T-helper 2 cell treated with Interferon-gamma antibody and Interleukin-4, amounts not matched to agents 100 ng/mL and 5 ng/mL, for 36 hours (primary cell): ENCODE measurements at regions not wholly inside any gene's neighbourhood (a gene's known extent, or its start where the extent isn't known, plus 50 kb on each side); places are given as distances from the start of the nearest gene placed in this dataset.

Experiments
- intact Hi-C: fragments of 100-400 bp; cut with micrococcal nuclease; formaldehyde crosslinking; loops from one replicate; pipeline ENCODE4 v1.15.1; 2023

DNA sequence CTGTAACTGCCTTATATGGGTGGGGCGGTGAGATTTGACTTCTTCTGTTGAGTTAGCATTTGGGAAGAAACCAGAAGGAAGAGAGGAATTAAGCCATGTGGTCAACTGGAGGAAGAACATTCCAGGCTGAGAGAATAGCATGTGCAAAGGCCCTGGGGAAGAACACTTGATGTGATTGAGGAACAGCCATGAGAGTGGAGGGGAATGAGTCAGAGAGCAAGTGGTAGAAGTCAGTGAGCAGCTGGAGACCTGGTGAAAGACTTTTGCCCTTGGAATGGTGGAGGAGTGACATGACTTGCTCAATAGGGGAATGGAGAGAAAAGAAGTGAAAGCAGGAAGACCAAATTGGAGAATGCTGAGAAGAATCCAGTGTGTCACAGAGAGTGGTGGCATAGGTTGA is 327.8 kb upstream of the HAND2 start:
- intact Hi-C loops, result no loop called here

DNA sequence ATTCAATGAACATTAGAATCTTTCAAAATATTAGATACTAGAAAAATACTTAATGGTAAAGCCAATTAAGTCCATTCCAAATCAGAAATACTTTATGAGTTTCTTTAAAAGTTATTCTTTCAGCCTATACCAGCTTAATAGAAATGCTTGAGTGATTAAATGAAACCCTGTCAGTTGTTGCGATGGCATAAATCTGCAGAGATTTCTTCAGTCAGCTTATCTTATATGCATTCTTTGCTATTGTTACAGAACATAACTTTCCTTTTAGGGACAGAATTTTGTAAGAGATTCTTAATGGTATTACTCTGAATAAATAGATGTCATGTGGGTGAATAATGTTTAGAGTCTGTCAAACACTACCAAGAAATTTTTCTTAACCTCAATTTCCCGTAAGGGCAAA is 325.0 kb upstream of the HAND2 start:
- intact Hi-C loops, result no loop called here

DNA sequence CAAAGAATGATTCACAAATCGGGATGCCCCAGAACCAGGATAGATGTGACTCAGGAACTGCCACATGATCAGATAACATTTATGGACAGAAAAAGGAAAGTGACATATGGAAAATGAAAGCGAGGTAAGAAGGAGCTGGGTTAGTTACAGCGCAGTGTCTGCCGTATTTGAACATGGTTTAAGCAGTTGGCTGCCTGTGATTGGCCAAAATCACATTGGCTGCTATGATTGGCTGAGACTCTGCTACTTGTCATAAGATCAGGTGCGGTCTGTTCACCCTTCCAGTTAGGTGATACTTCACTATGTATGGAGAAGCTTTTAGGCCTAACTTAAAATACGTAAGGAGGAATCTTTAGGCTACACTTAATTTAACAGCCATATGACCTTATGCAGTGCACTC is 322.7 kb upstream of the HAND2 start:
- intact Hi-C loops, result no loop called here

DNA sequence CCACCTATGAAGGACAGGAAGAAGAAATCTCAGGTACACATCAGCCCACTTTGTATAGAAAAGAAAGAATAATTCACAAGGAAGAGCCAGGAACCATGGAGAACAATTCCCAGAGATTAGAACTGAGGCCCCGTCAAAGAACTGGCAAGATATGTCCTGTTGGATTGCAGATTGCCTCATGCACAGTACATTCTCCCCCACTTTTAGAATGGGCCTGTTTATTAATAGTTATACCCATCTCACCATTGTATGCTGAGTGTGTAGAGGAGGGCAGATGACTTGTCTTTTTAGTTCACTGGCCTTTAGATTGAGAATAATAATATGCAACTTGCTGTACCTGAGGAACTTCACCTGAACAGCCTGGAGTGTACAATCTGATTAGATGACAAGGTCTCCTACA is 315.6 kb upstream of the HAND2 start:
- intact Hi-C loops, result no loop called here

DNA sequence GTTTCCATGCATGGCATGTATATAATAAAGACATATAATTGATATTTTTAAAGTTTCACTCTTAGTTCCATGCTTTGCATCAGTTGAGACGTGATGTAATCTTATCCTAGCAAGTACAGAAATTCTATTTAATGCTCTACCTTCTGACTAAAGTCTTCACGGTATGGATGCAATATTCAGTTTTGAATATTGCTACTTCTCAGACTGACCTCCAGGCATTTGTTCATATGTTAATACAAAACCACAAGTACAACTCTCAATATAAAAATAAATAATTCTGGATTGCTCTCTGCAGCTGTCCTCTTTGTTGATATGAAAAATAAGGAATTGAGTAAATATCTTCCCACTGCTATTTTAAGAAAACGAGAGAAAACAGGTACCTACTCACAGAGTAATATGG is 309.8 kb upstream of the HAND2 start:
- intact Hi-C loops, result no loop called here

DNA sequence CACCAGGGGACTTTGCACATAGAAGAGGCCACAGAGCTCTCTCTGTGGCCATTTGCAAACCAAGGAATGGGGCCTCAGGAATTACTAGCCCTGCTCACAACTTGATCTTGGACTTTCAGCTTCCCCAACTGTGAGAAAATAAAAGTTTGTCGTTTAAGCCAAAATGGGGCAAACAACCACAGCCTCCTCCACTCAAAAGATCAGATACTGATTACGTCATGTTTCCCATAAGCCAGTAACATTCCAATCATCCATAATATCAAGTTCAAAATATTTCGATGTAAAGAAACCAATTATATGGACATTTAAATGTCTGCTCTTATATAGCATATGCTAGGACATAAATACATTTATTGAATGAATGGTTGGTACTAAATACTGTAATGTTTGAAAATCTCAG is 307.5 kb upstream of the HAND2 start:
- intact Hi-C loops, result no loop called here

DNA sequence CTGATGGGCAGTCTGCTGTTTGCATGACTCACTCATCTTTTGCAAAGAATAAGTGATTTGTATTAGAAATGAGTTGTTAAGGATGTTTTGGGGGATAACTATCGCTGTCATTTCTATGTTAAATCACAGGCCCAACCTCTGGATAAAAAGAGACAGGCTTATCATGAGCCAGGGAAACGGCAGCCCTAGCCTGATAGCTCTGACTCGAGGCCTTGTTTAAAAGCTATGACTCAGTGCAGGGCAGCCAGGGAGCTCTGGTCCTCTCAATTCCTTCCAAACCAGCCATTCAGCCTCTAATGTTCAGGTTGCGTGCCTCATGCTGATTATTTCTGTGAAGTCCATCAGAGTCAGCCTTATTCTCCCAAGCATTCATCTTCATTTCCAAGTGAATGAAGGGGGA is 305.9 kb upstream of the HAND2 start:
- intact Hi-C loops, result no loop called here

DNA sequence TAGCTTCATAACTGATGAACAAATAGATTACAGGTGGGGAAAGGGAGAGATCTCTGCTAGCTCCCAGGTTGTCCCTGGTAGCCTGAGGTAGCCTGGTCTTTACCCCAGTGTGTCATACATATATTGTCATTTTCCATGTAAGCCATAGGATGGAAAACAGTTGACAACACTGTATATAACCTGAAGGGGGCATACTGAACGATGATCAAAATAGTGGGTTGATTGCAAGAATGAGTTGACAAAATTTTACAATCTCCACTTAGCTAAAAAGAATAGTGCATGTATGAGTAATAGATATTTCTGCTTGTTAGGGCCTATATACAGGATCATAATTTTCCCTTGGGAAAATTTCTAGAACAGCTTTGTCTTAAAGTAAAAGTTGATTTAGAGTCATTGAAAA is 304.1 kb upstream of the HAND2 start:
- intact Hi-C loops, result no loop called here

DNA sequence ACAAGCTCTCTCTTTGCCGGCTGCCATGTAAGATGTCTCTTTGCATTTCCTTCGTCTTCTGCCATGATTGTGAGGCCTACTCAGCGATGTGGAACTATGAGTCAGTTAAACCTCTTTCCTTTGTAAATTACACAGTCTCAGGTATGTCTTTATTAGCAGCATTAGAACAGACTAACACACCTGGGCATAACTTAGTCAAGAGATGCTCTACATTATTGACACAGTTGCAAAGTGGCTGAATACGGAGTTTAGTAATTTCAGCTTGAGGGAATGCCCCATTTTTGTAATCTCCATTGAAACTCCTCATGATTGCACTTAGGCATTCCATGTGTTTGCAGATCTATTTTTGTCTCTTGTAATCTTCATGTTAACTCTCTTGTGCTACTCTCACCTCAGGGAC is 299.5 kb upstream of the HAND2 start:
- intact Hi-C loops, result no loop called here

DNA sequence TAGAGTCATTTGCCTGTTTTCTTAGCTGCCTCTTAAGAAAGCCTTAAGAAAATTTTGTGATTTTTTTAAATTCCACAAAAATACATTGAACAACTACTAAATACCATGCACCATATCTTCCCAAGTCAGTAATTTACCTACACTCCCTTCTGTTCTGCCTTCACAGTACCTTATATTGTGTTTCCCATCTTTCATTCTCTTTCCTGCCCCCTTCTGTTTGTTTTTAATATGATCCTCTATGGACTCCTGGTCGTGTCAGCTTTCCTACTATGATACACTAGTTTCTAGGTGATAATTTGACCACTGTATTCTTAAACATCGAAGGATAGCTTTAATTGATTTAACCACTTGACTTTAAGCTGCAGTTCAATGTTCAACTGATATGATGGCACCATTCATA is 297.7 kb upstream of the HAND2 start:
- intact Hi-C loops, result no loop called here

DNA sequence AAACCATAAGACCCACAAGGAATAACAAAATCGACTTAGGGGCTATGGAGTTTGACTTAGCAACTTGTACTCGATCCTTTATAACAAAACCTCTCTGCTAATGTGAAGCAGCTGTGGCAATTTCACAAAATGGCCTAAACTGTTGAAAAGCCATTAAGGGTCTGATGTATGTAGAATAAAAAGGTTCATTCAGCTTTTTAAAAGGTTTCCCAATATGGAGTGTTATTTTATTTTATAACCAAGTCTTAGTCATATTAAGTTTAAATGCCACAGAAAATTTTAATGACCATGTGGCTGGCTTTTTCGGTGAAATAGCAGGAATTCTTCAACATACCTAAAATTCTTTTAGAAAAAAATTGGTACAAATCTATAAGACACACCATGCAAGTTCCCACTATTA is 291.8 kb upstream of the HAND2 start:
- intact Hi-C loops, result no loop called here

DNA sequence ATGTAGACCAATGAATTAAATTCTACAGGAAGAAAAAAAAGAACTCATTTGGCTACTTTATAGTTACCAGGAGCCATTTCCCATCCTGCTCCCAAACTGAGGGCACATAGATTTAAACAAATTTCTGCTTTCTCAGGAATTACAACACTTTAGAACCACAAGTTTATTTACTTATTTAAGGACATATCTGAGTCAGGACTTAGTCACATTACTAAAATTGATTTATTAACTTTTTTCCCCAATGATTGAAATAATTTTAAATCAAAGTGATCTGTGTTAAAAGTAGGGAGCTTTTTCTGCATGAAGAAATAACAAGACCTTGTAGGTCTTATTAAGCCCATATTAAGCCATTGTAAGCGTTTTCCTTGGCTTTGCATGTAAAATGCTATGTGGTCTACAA is 291.0 kb upstream of the HAND2 start:
- intact Hi-C loops, result no loop called here

DNA sequence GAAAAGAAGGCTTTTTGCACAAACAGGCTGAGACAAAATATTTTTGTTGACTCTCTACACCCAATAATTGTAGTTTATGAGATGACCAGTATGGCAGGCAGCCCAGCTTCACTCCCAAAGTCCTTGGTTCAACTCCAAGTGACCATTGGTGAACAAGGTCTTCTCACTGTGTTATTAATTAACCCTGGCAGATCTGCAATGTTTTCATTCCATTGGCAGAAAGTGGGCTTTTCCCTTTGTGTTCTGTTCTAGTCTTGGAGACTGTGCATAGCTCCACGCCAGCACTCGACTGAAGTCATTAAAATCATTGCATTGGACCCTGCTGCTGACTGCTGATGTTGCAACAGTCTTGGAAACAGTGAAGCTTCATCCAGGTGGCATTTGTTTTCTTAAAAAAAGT is 277.3 kb upstream of the HAND2 start:
- intact Hi-C loops, result no loop called here

DNA sequence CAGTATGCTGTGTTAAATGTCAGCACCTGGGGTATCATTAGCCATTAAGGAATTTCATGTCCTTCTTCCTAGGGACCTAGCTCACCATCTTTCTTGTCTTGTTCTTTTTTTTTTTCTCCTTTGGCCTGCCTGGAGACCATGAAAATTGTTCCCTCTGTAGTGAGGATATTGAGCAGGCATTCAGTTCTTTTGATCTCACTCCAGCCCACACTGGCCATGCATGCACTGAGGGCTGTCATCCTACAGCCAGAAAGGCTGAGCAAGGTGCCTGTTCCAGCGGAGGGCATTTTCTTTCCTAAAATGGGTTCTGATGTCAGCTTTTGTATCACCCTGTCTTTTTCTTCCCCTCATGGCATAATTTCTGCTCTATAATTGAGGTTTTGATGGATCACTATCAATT is 275.9 kb upstream of the HAND2 start:
- intact Hi-C loops, result no loop called here

DNA sequence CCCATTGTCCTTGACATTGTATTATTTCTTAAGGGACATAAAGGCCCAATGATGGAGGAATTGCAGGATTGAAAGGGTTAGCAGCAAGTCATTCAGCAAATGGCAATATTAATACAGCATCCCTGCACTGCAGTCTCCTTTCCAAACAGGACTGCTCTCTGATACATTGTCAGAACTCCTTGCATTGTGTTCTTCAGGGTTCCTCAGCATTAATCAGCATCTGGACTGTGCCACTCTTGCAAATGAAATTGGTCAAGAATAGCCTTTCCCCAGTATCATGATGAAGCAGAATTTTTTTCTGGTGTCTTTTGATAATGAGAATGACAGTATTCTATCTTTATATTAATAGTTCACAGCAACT is 272.6 kb upstream of the HAND2 start:
- intact Hi-C loops, result no loop called here

DNA sequence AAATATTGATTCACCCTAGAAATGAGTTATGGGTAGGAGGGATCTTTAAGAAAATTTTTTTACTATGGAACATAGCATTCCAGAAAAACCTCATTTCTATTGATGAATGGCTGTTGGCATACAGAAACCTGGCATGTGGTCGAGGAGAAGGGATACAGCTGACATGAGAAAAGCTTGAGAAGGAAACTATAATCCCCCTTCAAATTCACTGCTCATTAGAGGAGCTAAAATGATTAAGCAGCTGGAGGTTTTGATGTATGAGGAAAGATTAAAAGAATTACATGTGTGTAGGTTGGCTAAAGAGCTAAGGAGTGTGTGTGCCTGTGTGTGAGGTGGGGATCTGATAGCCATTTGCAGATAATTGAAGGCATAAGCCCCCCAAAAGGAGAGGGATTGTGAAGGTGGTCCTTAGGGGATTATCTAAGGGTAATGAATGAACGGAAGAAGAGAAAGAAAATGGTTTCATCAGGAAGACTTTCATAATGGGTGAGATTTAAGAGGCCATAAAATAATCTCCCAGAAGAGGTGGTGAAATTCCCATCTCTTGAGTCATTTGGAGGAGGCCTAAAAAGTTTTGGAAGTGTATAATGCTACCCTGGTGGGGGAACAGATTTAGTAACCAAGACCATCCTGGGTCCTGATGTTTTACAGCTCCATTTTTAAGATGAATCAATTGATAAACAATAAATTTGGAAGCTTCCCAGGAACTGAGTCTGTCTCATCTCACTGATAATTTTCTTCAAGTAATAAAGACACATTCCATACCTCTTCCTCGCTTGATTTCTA is 272.0 kb upstream of the HAND2 start:
- intact Hi-C loops, result no loop called here

DNA sequence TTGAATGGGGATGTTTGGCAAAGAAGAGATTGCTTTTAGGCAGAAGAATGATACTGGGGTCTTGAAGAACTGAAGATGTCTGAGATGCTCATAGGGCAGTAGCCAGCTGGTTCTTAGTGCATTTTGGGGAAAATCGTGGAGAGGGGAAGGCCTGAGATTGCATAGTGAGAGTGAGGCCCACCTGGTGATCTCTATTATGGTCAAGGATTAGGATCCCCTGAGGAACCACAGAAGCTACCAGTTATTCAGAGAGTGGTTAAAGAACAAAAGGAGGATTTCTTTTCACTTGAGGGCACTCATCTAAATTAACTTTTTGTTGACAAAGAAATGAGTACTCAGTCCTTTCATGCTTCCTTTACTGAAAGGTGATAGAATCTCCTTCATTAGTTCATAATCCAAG is 271.3 kb upstream of the HAND2 start:
- intact Hi-C loops, result no loop called here

DNA sequence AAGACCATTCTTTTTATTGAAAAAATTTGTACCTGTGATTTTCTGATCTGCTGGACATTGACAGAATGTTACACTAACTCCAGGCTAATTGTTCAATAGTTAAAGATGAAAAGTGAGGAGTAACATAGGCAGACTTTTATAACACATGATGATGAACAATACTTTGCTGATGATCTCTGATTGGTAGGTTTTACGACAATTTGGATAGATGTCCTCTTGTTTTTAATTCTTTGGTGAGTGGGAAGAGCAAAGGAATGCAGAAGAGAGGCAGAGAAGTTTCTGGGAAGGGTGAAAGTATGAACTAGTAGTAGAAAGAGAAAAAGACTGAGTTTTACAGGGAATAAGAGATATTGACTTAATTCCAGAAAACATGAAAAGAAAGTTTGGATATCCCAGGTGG is 267.3 kb upstream of the HAND2 start:
- intact Hi-C loops, result no loop called here

DNA sequence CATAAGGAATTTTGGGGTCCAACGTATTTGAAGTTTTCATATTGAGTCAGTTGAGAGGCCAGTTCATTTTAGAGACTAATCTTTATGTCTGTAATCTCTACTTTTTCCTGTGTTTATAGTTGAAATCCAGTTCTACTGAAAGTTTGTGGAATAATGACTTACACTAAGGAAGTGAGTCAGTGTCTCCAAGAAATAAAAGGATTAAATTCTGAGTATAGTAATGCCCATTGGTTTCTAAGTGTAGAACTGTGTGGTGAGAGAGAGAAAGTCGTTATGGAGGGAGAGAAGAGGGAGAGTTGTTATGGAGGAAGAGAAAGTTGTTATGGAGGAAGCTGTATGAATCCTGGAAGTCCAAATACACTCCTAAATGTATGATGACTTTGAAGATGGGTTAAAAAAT is 264.6 kb upstream of the HAND2 start:
- intact Hi-C loops, result no loop called here

DNA sequence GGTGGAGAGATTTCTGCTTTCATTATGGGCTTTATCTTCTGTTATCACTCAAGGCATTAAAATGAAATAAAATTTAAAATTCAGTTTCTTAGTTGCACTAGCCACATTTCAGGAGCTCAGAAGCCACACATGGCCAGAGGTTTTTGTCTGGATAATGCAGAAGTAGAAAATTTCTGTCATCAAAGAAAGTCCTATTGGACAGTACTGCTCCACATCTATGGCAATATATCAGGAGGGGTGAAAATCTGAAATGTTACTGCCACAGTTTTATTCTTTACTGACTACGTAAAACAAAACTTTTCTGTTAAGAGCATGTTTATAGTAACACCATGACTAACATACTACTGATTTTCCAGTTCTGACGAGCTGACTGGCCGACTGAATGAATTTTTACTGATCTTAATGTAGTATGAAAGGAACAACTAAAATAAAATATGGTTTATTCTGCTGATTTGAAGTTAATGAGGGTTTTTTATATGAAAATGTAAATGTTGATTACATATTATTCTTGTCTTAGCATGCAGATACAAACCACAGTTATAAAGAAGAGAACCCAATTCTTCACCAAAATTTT is 264.0 kb upstream of the HAND2 start:
- intact Hi-C loops, result no loop called here

DNA sequence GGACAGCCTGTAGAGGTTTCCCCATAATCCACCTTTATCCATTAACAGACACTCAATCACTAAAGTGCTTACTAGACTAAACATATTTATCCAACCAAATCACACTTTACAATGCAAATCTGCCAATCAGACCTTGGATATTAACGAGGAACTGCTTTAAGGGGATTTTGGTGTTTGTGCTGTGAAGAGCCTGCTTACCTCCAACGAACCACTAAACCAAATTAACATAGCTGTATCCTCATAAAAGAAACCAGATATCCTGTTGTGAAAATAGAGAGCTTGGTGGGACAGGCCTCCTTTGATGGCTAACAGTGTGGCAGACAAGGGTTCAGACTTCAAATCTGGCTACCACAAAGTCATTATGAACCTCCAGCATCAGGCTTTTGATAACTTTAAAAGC is 252.6 kb upstream of the HAND2 start:
- intact Hi-C loops, result no loop called here

DNA sequence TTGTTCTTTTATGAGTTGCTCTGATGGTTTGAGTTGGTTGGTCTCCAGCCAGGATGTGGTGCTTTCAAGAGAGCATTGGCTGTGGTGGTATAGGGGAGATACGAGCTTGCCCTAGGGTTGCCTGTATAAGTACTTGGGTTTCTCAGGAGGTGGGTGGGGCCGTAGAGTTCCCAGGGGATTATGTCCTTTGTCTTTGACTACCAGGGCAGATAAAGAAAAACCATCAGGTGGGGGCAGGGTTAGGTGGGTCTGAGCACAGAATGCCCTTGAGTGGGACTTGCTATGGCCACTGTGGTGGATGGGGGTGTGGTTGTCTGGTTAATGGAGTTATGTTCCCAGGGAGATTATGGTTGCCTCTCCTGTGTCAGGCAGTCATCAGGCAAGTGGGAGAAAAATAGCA is 247.9 kb upstream of the HAND2 start:
- intact Hi-C loops, result no loop called here

DNA sequence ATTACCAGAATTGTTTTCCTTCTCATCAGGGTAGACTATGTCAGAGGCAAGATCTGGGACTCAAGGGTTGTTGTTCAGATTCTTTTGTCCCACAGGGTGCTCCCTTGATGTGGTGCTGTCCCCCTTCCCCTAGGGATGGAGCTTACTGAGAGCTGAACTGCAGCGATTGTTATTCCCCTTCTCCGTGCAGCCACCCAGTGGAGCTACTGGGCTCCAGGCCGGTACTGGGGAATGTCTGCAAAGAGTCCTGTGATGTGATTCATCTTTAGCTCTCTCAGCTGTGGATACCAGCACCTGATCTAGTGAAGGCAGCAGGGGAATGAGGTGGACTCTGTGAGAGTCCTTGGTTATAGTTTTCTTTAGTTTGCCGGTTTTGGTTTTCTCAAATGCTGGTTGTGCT is 247.4 kb upstream of the HAND2 start:
- intact Hi-C loops, result no loop called here

DNA sequence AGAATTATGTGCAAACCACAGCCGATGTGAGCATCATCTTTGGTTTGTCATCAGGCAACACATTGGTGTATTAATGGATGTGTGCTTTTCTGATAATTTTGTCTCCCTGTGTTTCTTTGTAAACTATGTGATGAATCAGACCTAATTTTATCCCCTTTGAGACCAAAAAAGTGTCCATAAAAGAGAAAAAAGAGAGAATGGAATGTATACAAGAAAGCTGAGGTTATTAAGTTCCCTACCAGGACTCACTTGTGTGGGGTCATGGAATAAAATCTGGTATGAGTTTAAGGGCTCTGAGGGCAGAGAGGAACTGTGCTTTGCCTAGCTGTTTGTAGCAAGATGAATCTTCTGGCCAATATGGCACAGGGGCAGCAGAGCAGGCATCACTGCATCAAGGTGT is 239.5 kb upstream of the HAND2 start:
- intact Hi-C loops, result no loop called here
